H1 (cell line): ENCODE measurements at regions not wholly inside any gene's neighbourhood (a gene's known extent, or its start where the extent isn't known, plus 50 kb on each side); places are given as distances from the start of the nearest gene placed in this dataset.

Source experiments
- EZH2 ChIP-seq: fragments of 200-600 bp; sonication (generic); IDR thresholded peaks from 2 replicates; pipeline ENCODE4 v1.7.1; 2012; ENCODE audit warnings: low read depth, mild to moderate bottlenecking, moderate library complexity, low read length, inconsistent platforms; ENCODE audit not compliant: severe bottlenecking
- JUND ChIP-seq: IDR thresholded peaks from 2 replicates; pipeline ENCODE4 v1.6.1; 2011; ENCODE audit warnings: mild to moderate bottlenecking, improper control_type of control experiment, low read length
- KDM5A ChIP-seq: fragments of 200-600 bp; IDR thresholded peaks from 2 replicates; pipeline ENCODE4 v1.7.1; 2012; ENCODE audit warnings: mild to moderate bottlenecking, low read length, inconsistent platforms, mixed read lengths
- MAFK ChIP-seq: IDR thresholded peaks from 2 replicates; pipeline ENCODE4 v1.6.1; 2012; ENCODE audit warnings: low read depth, mild to moderate bottlenecking, improper control_type of control experiment, low read length
- MAX ChIP-seq: IDR thresholded peaks from 2 replicates; pipeline ENCODE4 v1.6.1; 2012; ENCODE audit warnings: inconsistent platforms
- SIN3A ChIP-seq, 2 experiments: IDR thresholded peaks in 1 of 2; conservative IDR thresholded peaks in 1 of 2; 2 replicates each; pipeline ENCODE4 v1.6.1; 2011 to 2012; ENCODE audit warnings: low read length in 2 of 2, improper control_type of control experiment in 1 of 2, low read depth in 1 of 2, mild to moderate bottlenecking in 1 of 2
- TAF7 ChIP-seq: optimal IDR thresholded peaks from 2 replicates; pipeline ENCODE3; 2011; ENCODE audit warnings: low read depth, mild to moderate bottlenecking, inconsistent platforms, low read length, moderate library complexity, borderline replicate concordance
- TF ChIP-seq, protein P1 (sequence below): fragments of 300-600 bp; sonication (generic); IDR thresholded peaks from 2 replicates; pipeline ENCODE4 v1.7.1; 2012; ENCODE audit warnings: low read length, moderate library complexity, mild to moderate bottlenecking, inconsistent platforms; ENCODE audit not compliant: insufficient replicate concordance

DNA sequence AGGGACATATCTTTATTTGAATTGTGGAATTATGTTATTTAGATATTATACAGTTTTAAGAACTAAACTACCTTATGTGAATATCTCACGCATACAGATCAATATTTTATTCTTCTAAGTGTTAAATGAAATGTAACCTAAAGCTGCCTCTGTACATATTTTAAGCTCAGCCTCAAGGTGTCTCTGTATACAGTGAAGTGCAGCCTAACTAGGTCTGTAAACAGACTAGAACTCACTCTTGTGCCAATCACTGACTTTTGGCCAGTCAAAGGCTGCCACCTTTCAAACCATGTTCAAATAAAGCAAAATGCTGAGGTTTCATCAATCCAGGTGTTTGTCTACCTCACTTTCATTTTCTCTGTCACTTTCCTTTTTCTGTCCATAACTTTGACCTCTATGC lies 1074.5 kb upstream of the PRKX start (continued):
- TF ChIP-seq, protein P1, sequence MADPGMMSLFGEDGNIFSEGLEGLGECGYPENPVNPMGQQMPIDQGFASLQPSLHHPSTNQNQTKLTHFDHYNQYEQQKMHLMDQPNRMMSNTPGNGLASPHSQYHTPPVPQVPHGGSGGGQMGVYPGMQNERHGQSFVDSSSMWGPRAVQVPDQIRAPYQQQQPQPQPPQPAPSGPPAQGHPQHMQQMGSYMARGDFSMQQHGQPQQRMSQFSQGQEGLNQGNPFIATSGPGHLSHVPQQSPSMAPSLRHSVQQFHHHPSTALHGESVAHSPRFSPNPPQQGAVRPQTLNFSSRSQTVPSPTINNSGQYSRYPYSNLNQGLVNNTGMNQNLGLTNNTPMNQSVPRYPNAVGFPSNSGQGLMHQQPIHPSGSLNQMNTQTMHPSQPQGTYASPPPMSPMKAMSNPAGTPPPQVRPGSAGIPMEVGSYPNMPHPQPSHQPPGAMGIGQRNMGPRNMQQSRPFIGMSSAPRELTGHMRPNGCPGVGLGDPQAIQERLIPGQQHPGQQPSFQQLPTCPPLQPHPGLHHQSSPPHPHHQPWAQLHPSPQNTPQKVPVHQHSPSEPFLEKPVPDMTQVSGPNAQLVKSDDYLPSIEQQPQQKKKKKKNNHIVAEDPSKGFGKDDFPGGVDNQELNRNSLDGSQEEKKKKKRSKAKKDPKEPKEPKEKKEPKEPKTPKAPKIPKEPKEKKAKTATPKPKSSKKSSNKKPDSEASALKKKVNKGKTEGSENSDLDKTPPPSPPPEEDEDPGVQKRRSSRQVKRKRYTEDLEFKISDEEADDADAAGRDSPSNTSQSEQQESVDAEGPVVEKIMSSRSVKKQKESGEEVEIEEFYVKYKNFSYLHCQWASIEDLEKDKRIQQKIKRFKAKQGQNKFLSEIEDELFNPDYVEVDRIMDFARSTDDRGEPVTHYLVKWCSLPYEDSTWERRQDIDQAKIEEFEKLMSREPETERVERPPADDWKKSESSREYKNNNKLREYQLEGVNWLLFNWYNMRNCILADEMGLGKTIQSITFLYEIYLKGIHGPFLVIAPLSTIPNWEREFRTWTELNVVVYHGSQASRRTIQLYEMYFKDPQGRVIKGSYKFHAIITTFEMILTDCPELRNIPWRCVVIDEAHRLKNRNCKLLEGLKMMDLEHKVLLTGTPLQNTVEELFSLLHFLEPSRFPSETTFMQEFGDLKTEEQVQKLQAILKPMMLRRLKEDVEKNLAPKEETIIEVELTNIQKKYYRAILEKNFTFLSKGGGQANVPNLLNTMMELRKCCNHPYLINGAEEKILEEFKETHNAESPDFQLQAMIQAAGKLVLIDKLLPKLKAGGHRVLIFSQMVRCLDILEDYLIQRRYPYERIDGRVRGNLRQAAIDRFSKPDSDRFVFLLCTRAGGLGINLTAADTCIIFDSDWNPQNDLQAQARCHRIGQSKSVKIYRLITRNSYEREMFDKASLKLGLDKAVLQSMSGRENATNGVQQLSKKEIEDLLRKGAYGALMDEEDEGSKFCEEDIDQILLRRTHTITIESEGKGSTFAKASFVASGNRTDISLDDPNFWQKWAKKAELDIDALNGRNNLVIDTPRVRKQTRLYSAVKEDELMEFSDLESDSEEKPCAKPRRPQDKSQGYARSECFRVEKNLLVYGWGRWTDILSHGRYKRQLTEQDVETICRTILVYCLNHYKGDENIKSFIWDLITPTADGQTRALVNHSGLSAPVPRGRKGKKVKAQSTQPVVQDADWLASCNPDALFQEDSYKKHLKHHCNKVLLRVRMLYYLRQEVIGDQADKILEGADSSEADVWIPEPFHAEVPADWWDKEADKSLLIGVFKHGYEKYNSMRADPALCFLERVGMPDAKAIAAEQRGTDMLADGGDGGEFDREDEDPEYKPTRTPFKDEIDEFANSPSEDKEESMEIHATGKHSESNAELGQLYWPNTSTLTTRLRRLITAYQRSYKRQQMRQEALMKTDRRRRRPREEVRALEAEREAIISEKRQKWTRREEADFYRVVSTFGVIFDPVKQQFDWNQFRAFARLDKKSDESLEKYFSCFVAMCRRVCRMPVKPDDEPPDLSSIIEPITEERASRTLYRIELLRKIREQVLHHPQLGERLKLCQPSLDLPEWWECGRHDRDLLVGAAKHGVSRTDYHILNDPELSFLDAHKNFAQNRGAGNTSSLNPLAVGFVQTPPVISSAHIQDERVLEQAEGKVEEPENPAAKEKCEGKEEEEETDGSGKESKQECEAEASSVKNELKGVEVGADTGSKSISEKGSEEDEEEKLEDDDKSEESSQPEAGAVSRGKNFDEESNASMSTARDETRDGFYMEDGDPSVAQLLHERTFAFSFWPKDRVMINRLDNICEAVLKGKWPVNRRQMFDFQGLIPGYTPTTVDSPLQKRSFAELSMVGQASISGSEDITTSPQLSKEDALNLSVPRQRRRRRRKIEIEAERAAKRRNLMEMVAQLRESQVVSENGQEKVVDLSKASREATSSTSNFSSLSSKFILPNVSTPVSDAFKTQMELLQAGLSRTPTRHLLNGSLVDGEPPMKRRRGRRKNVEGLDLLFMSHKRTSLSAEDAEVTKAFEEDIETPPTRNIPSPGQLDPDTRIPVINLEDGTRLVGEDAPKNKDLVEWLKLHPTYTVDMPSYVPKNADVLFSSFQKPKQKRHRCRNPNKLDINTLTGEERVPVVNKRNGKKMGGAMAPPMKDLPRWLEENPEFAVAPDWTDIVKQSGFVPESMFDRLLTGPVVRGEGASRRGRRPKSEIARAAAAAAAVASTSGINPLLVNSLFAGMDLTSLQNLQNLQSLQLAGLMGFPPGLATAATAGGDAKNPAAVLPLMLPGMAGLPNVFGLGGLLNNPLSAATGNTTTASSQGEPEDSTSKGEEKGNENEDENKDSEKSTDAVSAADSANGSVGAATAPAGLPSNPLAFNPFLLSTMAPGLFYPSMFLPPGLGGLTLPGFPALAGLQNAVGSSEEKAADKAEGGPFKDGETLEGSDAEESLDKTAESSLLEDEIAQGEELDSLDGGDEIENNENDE = no peak
- no peak for TF ChIP-seq TAF7
- TF ChIP-seq JUND = no peak
- no peak for TF ChIP-seq MAX
- TF ChIP-seq SIN3A (conservative IDR thresholded peaks at IDR 0.05 in 1 of 2, IDR thresholded peaks at IDR 0.05 in 1 of 2; ENCODE audit: low read depth in 1 of 2, low read length in 2 of 2) = no peak
- TF ChIP-seq EZH2 = no peak
- TF ChIP-seq MAFK = no peak
- TF ChIP-seq KDM5A = no peak
